ENCODE measurements at regions not wholly inside any gene's neighbourhood (a gene's known extent, or its start where the extent isn't known, plus 50 kb on each side); places are given as distances from the start of the nearest gene placed in this dataset.
"Not testable (repeated sequence)": the region's sequence is repeated elsewhere in the genome, so short reads cannot be mapped to it uniquely, and the experiment has no call there.

DNA sequence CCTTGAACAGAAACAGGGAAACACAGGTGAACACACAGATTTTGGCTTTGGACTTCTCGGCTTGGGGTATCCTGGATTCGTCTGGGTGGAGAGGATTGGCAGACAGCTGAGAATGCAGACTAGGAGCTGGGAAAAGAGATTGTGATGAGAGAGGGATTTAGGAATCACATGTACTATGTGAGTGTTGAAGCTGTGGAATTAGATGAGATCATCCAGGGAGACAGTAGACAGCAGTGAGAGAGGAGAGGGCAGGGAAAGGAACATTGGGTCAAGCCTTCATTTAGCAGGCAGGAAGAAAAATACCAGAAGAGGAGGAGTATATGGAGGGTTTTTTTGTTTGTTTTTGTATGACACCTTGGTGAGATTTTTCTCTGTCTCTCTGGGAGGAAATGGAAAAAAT is 262.1 kb upstream of the TBL1XR1 start:
- no peak for DNase-seq
- Mint-ChIP-seq H3K4me3 (ENCODE audit: low read depth, unreplicated experiment) (no peak overlapping the region), H3K4me1 (ENCODE audit: low read depth, unreplicated experiment) (peaks cover 4% of the 10 kb centered on the region), H3K36me3 (ENCODE audit: insufficient read depth, unreplicated experiment) (no peaks in the 10 kb centered on the region), H3K27ac (ENCODE audit: unreplicated experiment) (no peak overlapping the region), H3K27me3 (ENCODE audit: unreplicated experiment) (no peaks in the 10 kb centered on the region), H3K9me3 (ENCODE audit: low read depth, unreplicated experiment) (peaks cover 2% of the 10 kb centered on the region)
- TF ChIP-seq, protein P1, sequence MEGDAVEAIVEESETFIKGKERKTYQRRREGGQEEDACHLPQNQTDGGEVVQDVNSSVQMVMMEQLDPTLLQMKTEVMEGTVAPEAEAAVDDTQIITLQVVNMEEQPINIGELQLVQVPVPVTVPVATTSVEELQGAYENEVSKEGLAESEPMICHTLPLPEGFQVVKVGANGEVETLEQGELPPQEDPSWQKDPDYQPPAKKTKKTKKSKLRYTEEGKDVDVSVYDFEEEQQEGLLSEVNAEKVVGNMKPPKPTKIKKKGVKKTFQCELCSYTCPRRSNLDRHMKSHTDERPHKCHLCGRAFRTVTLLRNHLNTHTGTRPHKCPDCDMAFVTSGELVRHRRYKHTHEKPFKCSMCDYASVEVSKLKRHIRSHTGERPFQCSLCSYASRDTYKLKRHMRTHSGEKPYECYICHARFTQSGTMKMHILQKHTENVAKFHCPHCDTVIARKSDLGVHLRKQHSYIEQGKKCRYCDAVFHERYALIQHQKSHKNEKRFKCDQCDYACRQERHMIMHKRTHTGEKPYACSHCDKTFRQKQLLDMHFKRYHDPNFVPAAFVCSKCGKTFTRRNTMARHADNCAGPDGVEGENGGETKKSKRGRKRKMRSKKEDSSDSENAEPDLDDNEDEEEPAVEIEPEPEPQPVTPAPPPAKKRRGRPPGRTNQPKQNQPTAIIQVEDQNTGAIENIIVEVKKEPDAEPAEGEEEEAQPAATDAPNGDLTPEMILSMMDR (IDR thresholded peaks at IDR 0.05; ENCODE audit: unreplicated experiment): no peak
- BruUV-seq (replicated peaks): no TSS peak
- intact Hi-C loops (cut with micrococcal nuclease; ENCODE audit: unreplicated experiment): no loop called here
- CTCF ChIA-PET: no interaction called here

DNA sequence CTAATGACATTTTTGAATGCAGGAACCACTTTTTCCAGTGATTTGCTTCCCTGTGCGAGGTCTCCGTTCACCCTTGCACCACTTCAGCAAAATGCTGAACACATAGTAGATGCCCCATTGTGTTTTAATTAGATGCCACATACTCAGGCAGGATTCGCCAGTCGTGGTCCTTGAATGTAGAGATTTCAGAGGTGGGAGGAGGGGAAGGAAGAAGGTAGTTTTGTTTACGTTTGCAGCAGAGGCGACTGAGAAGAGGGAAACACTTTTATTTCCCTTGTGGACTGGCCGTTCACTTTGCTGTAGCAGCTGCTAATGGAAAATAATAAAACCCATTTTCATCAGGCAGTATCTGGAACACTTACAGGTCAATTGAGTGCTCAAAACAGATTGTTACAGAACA is 262.8 kb upstream of the TBL1XR1 start:
- Mint-ChIP-seq H3K9me3 (ENCODE audit: low read depth, unreplicated experiment) (peaks cover 2% of the 10 kb centered on the region), H3K36me3 (ENCODE audit: insufficient read depth, unreplicated experiment) (no peaks in the 10 kb centered on the region), H3K27ac (ENCODE audit: unreplicated experiment) (no peak overlapping the region), H3K4me3 (ENCODE audit: low read depth, unreplicated experiment) (no peak overlapping the region), H3K4me1 (ENCODE audit: low read depth, unreplicated experiment) (peaks cover 7% of the 10 kb centered on the region), H3K27me3 (ENCODE audit: unreplicated experiment) (no peaks in the 10 kb centered on the region)
- intact Hi-C loops (cut with micrococcal nuclease; ENCODE audit: unreplicated experiment): no loop called here
- CTCF ChIA-PET: no interaction called here
- BruUV-seq (replicated peaks): no TSS peak
- TF ChIP-seq, protein P1 (IDR thresholded peaks at IDR 0.05; ENCODE audit: unreplicated experiment): no peak
- DNase-seq: no peak

DNA sequence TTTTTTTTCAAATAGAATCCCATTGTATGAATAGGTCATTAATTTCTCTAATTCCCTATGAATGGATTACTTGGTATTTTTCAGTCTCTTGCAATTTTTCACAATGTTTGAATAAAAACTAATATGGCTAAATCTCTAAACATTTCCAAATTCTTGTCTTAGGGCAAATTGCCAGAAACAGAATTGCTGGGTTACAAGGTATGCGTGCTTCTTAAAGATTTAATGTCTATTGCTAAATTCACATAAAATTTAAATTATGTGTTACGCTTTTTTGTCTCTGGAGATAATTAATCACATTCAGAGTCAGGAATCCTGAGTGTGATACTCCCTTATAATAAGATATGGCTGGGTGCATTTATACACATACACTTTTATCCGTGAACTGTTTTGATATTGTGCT is 264.5 kb upstream of the TBL1XR1 start:
- intact Hi-C loops (cut with micrococcal nuclease; ENCODE audit: unreplicated experiment): no loop called here
- H3K9me3 Mint-ChIP-seq (ENCODE audit: low read depth, unreplicated experiment): no peaks in the 10 kb centered on the region

GRCh38 chr3:177463341-177463740 is 266.1 kb upstream of the TBL1XR1 start:
- intact Hi-C loops (cut with micrococcal nuclease; ENCODE audit: unreplicated experiment); H3K4me3 Mint-ChIP-seq (ENCODE audit: low read depth, unreplicated experiment); H3K9me3 Mint-ChIP-seq (ENCODE audit: low read depth, unreplicated experiment); DNase-seq; H3K27ac Mint-ChIP-seq (ENCODE audit: unreplicated experiment); CTCF ChIA-PET; BruUV-seq (replicated peaks); H3K4me1 Mint-ChIP-seq (ENCODE audit: low read depth, unreplicated experiment); H3K27me3 Mint-ChIP-seq (ENCODE audit: unreplicated experiment); H3K36me3 Mint-ChIP-seq (ENCODE audit: insufficient read depth, unreplicated experiment): not testable (repeated sequence)

More for the DNA sequence above, 264.5 kb upstream of the TBL1XR1 start:
- Mint-ChIP-seq H3K36me3 (ENCODE audit: insufficient read depth, unreplicated experiment) (no peaks in the 10 kb centered on the region), H3K4me1 (ENCODE audit: low read depth, unreplicated experiment) (peaks cover 7% of the 10 kb centered on the region), H3K27me3 (ENCODE audit: unreplicated experiment) (no peaks in the 10 kb centered on the region), H3K4me3 (ENCODE audit: low read depth, unreplicated experiment) (no peak overlapping the region), H3K27ac (ENCODE audit: unreplicated experiment) (no peak overlapping the region)
- no peak for DNase-seq
- CTCF ChIA-PET: no interaction called here
- TF ChIP-seq, protein P1 (IDR thresholded peaks at IDR 0.05; ENCODE audit: unreplicated experiment): no peak
- no TSS peak for BruUV-seq (replicated peaks)

DNA sequence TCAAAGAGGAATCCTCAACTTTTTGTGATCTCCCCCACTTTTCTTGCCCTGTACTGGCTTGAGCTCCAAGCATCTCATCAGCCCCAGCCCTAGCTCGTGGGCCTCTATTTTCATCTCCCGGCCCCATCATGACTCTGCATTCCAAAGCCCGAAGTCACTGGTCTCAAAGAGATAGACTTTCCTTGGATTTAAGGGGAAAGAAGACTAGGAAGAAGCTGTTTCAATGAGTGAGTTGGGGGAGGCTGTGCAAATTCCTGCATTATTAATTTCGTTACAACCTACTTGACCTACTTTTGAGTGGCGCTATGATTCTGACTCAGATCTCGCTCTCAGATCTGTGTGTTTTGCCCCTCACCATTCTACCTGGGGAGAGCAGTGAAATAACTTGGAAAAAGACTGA is 266.6 kb upstream of the TBL1XR1 start:
- DNase-seq: no peak
- Mint-ChIP-seq H3K4me3 (ENCODE audit: low read depth, unreplicated experiment) (no peak overlapping the region), H3K27ac (ENCODE audit: unreplicated experiment) (no peak overlapping the region), H3K27me3 (ENCODE audit: unreplicated experiment) (no peaks in the 10 kb centered on the region), H3K9me3 (ENCODE audit: low read depth, unreplicated experiment) (no peaks in the 10 kb centered on the region), H3K36me3 (ENCODE audit: insufficient read depth, unreplicated experiment) (no peaks in the 10 kb centered on the region), H3K4me1 (ENCODE audit: low read depth, unreplicated experiment) (peaks cover 11% of the 10 kb centered on the region)
- intact Hi-C loops (cut with micrococcal nuclease; ENCODE audit: unreplicated experiment): no loop called here
- TF ChIP-seq, protein P1 (IDR thresholded peaks at IDR 0.05; ENCODE audit: unreplicated experiment): no peak
- CTCF ChIA-PET: interaction anchor here (0.8 kb wide), 1 partner anchor 55 kb away, joined by 3 read pairs; no protein-coding TSS in a partner anchor
- no TSS peak for BruUV-seq (replicated peaks)

Data from Calu3 (cell line).